Panc1 (cell line): ENCODE measurements at regions not wholly inside any gene's neighbourhood (a gene's known extent, or its start where the extent isn't known, plus 50 kb on each side); places are given as distances from the start of the nearest gene placed in this dataset.

Experiments used
- ATAC-seq: fragments of 200-7000 bp; cut with Tn5 transposase; 2 replicates; pipeline ENCODE4 v1.9.1; 2020; ENCODE audit warnings: mild to moderate bottlenecking, moderate library complexity
- BruUV-seq: library from RNA; stranded (reverse); fragments of 400-500 nt; replicated peaks from 2 replicates; lab custom pipeline; 2021; lab: Mats Ljungman, UMichigan
- CTCF ChIA-PET: fragments of 300-600 bp; sonication (Branson Sonifier 250); formaldehyde crosslinking; loops from one replicate; lab custom pipeline; 2022; ENCODE audit warnings: antibody characterized with exemption; lab: Charles Lee
- POLR2A ChIA-PET: fragments of 300-600 bp; sonication (Branson Sonifier 250); formaldehyde crosslinking; loops from one replicate; lab custom pipeline; 2022; ENCODE audit warnings: antibody characterized with exemption; lab: Charles Lee
- DNase-seq: peaks from one replicate; pipeline ENCODE4 v3.0.0-alpha.2; 2010; ENCODE audit warnings: low read depth, low spot score
- H3K27ac ChIP-seq: 2 replicates; pipeline ENCODE4 v1.5.1; 2011; ENCODE audit warnings: mild to moderate bottlenecking, low read length, inconsistent platforms
- H3K27me3 ChIP-seq: fragments of 200-500 bp; sonication (Bioruptor generic); 2 replicates; pipeline ENCODE4 v1.6.0; 2014; ENCODE audit warnings: low read length, inconsistent platforms; ENCODE audit not compliant: control insufficient read depth, insufficient read depth
- H3K36me3 ChIP-seq: fragments of 200-500 bp; sonication (Bioruptor generic); 2 replicates; pipeline ENCODE4 v1.5.1; 2014; ENCODE audit warnings: inconsistent platforms, mild to moderate bottlenecking, low read length, moderate library complexity; ENCODE audit not compliant: control insufficient read depth, insufficient read depth
- H3K4me1 ChIP-seq: 2 replicates; pipeline ENCODE4 v1.5.1; 2011; ENCODE audit warnings: inconsistent platforms, mild to moderate bottlenecking, low read length, moderate library complexity; ENCODE audit not compliant: control insufficient read depth, insufficient read depth
- H3K4me3 ChIP-seq, 2 experiments: 2 replicates each; pipeline ENCODE4 v1.5.1; 2011 to 2012; ENCODE audit warnings: low read depth in 2 of 2, low read length in 2 of 2, mild to moderate bottlenecking in 2 of 2, inconsistent platforms in 1 of 2, moderate library complexity in 1 of 2
- H3K9me3 ChIP-seq: fragments of 200-500 bp; sonication (Bioruptor generic); 2 replicates; pipeline ENCODE4 v1.5.1; 2014; ENCODE audit warnings: low read depth, mild to moderate bottlenecking, inconsistent platforms, low read length, moderate library complexity; ENCODE audit not compliant: control insufficient read depth, insufficient read depth
- CTCF ChIP-seq: fragments of 450-650 bp; IDR thresholded peaks from 2 replicates; pipeline ENCODE4 v1.5.1; 2017; ENCODE audit warnings: mild to moderate bottlenecking
- POLR2AphosphoS5 ChIP-seq: IDR thresholded peaks from 2 replicates; pipeline ENCODE4 v1.6.1; 2012; ENCODE audit warnings: mild to moderate bottlenecking, low read depth, low read length, moderate library complexity
- SIN3A ChIP-seq: IDR thresholded peaks from 2 replicates; pipeline ENCODE4 v1.6.1; 2012; ENCODE audit warnings: low read depth, mild to moderate bottlenecking, low read length, moderate library complexity, borderline replicate concordance; ENCODE audit not compliant: insufficient read depth
- TCF7L2 ChIP-seq: IDR thresholded peaks from 2 replicates; pipeline ENCODE4 v1.6.1; 2011; ENCODE audit warnings: mild to moderate bottlenecking, low read depth, low read length, inconsistent platforms
- in situ Hi-C: cut with HindIII; loops from 2 replicates; pipeline ENCODE4 v1.10.0; 2016; ENCODE audit warnings: low sequenced_read_pairs, low pct_unique_long_range_greater_than_20kb
- intact Hi-C: fragments of 100-400 bp; cut with micrococcal nuclease; formaldehyde crosslinking; loops from one replicate; pipeline ENCODE4 v1.10.0; 2022; ENCODE audit not compliant: unreplicated experiment
- TF ChIP-seq, protein P1 (sequence below), 2 experiments: IDR thresholded peaks; 2 replicates each; pipeline ENCODE4 v1.6.1; 2011 to 2012; ENCODE audit warnings: low read depth in 2 of 2, control low read depth in 1 of 2, low read length in 1 of 2, mild to moderate bottlenecking in 1 of 2, moderate library complexity in 1 of 2; ENCODE audit not compliant: insufficient read depth in 1 of 2

- BruUV-seq: no TSS peak
- in situ Hi-C loops (no loop called here), intact Hi-C loops (no loop called here)
- CTCF ChIA-PET: no interaction called here
- POLR2A ChIA-PET: no interaction called here
- DNase-seq (no peak), ATAC-seq (no peak)
- Histone ChIP-seq H3K4me1 (no peaks in the 10 kb centered on the region), H3K27ac (no peak overlapping the region), H3K36me3 (no peaks in the 10 kb centered on the region), H3K9me3 (no peaks in the 10 kb centered on the region), H3K4me3 (no peak overlapping the region), H3K27me3 (no peaks in the 10 kb centered on the region; the same call in 1 of the 2 replicates)
- TF ChIP-seq, protein P1, sequence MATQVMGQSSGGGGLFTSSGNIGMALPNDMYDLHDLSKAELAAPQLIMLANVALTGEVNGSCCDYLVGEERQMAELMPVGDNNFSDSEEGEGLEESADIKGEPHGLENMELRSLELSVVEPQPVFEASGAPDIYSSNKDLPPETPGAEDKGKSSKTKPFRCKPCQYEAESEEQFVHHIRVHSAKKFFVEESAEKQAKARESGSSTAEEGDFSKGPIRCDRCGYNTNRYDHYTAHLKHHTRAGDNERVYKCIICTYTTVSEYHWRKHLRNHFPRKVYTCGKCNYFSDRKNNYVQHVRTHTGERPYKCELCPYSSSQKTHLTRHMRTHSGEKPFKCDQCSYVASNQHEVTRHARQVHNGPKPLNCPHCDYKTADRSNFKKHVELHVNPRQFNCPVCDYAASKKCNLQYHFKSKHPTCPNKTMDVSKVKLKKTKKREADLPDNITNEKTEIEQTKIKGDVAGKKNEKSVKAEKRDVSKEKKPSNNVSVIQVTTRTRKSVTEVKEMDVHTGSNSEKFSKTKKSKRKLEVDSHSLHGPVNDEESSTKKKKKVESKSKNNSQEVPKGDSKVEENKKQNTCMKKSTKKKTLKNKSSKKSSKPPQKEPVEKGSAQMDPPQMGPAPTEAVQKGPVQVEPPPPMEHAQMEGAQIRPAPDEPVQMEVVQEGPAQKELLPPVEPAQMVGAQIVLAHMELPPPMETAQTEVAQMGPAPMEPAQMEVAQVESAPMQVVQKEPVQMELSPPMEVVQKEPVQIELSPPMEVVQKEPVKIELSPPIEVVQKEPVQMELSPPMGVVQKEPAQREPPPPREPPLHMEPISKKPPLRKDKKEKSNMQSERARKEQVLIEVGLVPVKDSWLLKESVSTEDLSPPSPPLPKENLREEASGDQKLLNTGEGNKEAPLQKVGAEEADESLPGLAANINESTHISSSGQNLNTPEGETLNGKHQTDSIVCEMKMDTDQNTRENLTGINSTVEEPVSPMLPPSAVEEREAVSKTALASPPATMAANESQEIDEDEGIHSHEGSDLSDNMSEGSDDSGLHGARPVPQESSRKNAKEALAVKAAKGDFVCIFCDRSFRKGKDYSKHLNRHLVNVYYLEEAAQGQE (IDR thresholded peaks at IDR 0.05; ENCODE audit: insufficient read depth in 1 of 2, low read depth in 2 of 2, low read length in 1 of 2): no peak
- TF ChIP-seq POLR2AphosphoS5: no peak
Measured at GRCh38 chr1:95542936-95543335, 308.9 kb downstream of the RWDD3 start.

GRCh38 chr1:95547005-95547404 is 313.0 kb downstream of the RWDD3 start:
- no peak overlapping the region for H3K27ac ChIP-seq
- intact Hi-C loops: no loop called here
- in situ Hi-C loops: no loop called here
- no peak overlapping the region for H3K4me3 ChIP-seq
- ChIA-PET CTCF (no interaction called here), POLR2A (no interaction called here)
- no peaks in the 10 kb centered on the region for H3K4me1 ChIP-seq
- ATAC-seq: no peak
- H3K36me3 ChIP-seq: no peaks in the 10 kb centered on the region
- no TSS peak for BruUV-seq
- H3K27me3 ChIP-seq: no peaks in the 10 kb centered on the region; the same call in 1 of the 2 replicates
- no peak for DNase-seq
- no peak for TF ChIP-seq POLR2AphosphoS5
- TF ChIP-seq, protein P1 (IDR thresholded peaks at IDR 0.05; ENCODE audit: insufficient read depth in 1 of 2, low read depth in 2 of 2, low read length in 1 of 2): no peak
- TF ChIP-seq CTCF: no peak
- TF ChIP-seq SIN3A: no peak
- TF ChIP-seq TCF7L2: no peak
- H3K9me3 ChIP-seq: no peaks in the 10 kb centered on the region
